K562 (cell line): ENCODE measurements at regions not wholly inside any gene's neighbourhood (a gene's known extent, or its start where the extent isn't known, plus 50 kb on each side); places are given as distances from the start of the nearest gene placed in this dataset.

Source experiments
- MTA3 ChIP-seq: fragments of 450-650 bp; formaldehyde crosslinking; IDR thresholded peaks from 2 replicates; pipeline ENCODE4 v1.6.1; 2017; ENCODE audit warnings: mild to moderate bottlenecking, borderline replicate concordance
- POLR2AphosphoS5 ChIP-seq: IDR thresholded peaks from 2 replicates; pipeline ENCODE4 v1.6.1; 2011; ENCODE audit warnings: mild to moderate bottlenecking, low read depth, low read length, moderate library complexity; ENCODE audit not compliant: control insufficient read depth, insufficient read depth
- POLR2G ChIP-seq: fragments of 200-400 bp; formaldehyde crosslinking; IDR thresholded peaks from 2 replicates; pipeline ENCODE4 v1.6.1; 2017; ENCODE audit warnings: low read depth, mild to moderate bottlenecking, antibody characterized with exemption, low read length, moderate library complexity
- PREB ChIP-seq: sonication (generic); formaldehyde crosslinking; IDR thresholded peaks from 2 replicates; pipeline ENCODE4 v1.8.1; 2023; ENCODE audit warnings: mild to moderate bottlenecking, missing genetic modification reagents
- TARDBP ChIP-seq: fragments of 450-650 bp; IDR thresholded peaks from 2 replicates; pipeline ENCODE4 v1.6.1; 2016
- ZKSCAN1 ChIP-seq: fragments of 150-350 bp; IDR thresholded peaks from 2 replicates; pipeline ENCODE4 v1.6.1; 2016; ENCODE audit warnings: low read depth, low read length

- TF ChIP-seq POLR2G = no peak
- no peak for TF ChIP-seq TARDBP
- TF ChIP-seq MTA3 = no peak
- no peak for TF ChIP-seq ZKSCAN1
- TF ChIP-seq POLR2AphosphoS5 = no peak
- TF ChIP-seq PREB (CRISPR knock-in tag) = no peak
These were observed 391.2 kb downstream of the ANKRD7 start for GRCh38 chr7:118615681-118616080.
